PC-9 (cell line): ENCODE measurements at regions not wholly inside any gene's neighbourhood (a gene's known extent, or its start where the extent isn't known, plus 50 kb on each side); places are given as distances from the start of the nearest gene placed in this dataset.

ENCODE experiments used
- CTCF ChIP-seq: fragments of 200-600 bp; sonication (generic); conservative IDR thresholded peaks from 2 replicates; pipeline ENCODE4 v1.6.1; 2017; ENCODE audit warnings: mixed run types, antibody characterized with exemption, mild to moderate bottlenecking, moderate library complexity
- EZH2 ChIP-seq: fragments of 200-600 bp; sonication (generic); IDR thresholded peaks from 2 replicates; pipeline ENCODE4 v1.8.0; 2017; ENCODE audit warnings: antibody characterized with exemption, low read depth

GRCh38 chr3:20353286-20353685 lies 167.3 kb upstream of the SGO1 start:
- TF ChIP-seq CTCF: no peak
- TF ChIP-seq EZH2: no peak
